Tibial nerve (tissue), 4 donors: ENCODE measurements at regions not wholly inside any gene's neighbourhood (a gene's known extent, or its start where the extent isn't known, plus 50 kb on each side); places are given as distances from the start of the nearest gene placed in this dataset.
A peak's percentile ranks its signal among the peaks of the same experiment; 100 is the strongest.
"Not testable (repeated sequence)": the region's sequence is repeated elsewhere in the genome, so short reads cannot be mapped to it uniquely, and the experiment has no call there.

ENCODE experiments used
- DNase-seq, 2 donors: peaks; one replicate each; pipeline ENCODE4 v3.0.0-alpha.2; 2019; ENCODE audit warnings: low spot score in 2 of 2
- H3K27ac ChIP-seq, 4 donors: fragments of 200-600 bp; sonication (generic) in 3 of 4; one replicate each; pipeline ENCODE4 v1.5.1; 2017 to 2019; ENCODE audit warnings: mild to moderate bottlenecking in 1 of 4
- H3K27me3 ChIP-seq, 2 donors: fragments of 200-600 bp; sonication (generic) in 1 of 2; one replicate each; pipeline versions ENCODE4 v1.5.1 to v1.6.0; 2017 to 2019
- H3K36me3 ChIP-seq, 3 donors: fragments of 200-600 bp; sonication (generic); one replicate each; pipeline ENCODE4 v1.5.1; 2018 to 2019
- H3K4me1 ChIP-seq, 4 donors: fragments of 200-600 bp; sonication (generic) in 3 of 4; one replicate each; pipeline ENCODE4 v1.5.1; 2017 to 2019
- H3K4me3 ChIP-seq, 4 donors: fragments of 200-600 bp; sonication (generic) in 3 of 4; one replicate each; pipeline ENCODE4 v1.5.1; 2017 to 2019; ENCODE audit warnings: mild to moderate bottlenecking in 1 of 4, moderate library complexity in 1 of 4
- H3K9me3 ChIP-seq, 4 donors: fragments of 200-600 bp; sonication (generic) in 3 of 4; one replicate each; pipeline ENCODE4 v1.5.1; 2017 to 2019
- EP300 ChIP-seq, 2 donors: sonication (generic); formaldehyde crosslinking; IDR thresholded peaks; one replicate each; pipeline ENCODE4 v1.6.1; 2017; ENCODE audit warnings: antibody characterized with exemption in 2 of 2, mild to moderate bottlenecking in 1 of 2
- POLR2A ChIP-seq, 2 donors: fragments of 450-650 bp; IDR thresholded peaks; one replicate each; pipeline ENCODE4 v1.6.1; 2017; ENCODE audit warnings: antibody characterized with exemption in 2 of 2, mild to moderate bottlenecking in 2 of 2, moderate library complexity in 2 of 2
- WGBS, 2 donors: methylation state at CpG; one replicate each; pipeline ENCODE4 v1.1.5; 2018; 5-methylcytosine and 5-hydroxymethylcytosine counted together
- TF ChIP-seq, protein P1 (sequence below), 5 experiments: fragments of 200-600 bp in 3 of 5; fragments of 450-650 bp in 2 of 5; sonication (generic) in 3 of 5; IDR thresholded peaks; one replicate each; pipeline ENCODE4 v1.5.1; 2016 to 2019; ENCODE audit warnings: antibody characterized with exemption in 5 of 5, mild to moderate bottlenecking in 3 of 5, moderate library complexity in 2 of 5

- Histone ChIP-seq H3K4me3 (peak overlapping the region in 1 of 4 donors; percentile 19), H3K9me3 (peaks cover 0 to 15% (median 3%) of the 10 kb centered on the region in 4 donors), H3K27me3 (no peaks in the 10 kb centered on the region), H3K27ac (no peak overlapping the region), H3K4me1 (no peaks in the 10 kb centered on the region), H3K36me3 (no peaks in the 10 kb centered on the region)
- WGBS, 2 donors, result 58 to 67% methylated on average over 17 of the region's 17 CpGs
- TF ChIP-seq EP300 (IDR thresholded peaks at IDR 0.05) (no peak), POLR2A (IDR thresholded peaks at IDR 0.05) (no peak)
- TF ChIP-seq, protein P1, sequence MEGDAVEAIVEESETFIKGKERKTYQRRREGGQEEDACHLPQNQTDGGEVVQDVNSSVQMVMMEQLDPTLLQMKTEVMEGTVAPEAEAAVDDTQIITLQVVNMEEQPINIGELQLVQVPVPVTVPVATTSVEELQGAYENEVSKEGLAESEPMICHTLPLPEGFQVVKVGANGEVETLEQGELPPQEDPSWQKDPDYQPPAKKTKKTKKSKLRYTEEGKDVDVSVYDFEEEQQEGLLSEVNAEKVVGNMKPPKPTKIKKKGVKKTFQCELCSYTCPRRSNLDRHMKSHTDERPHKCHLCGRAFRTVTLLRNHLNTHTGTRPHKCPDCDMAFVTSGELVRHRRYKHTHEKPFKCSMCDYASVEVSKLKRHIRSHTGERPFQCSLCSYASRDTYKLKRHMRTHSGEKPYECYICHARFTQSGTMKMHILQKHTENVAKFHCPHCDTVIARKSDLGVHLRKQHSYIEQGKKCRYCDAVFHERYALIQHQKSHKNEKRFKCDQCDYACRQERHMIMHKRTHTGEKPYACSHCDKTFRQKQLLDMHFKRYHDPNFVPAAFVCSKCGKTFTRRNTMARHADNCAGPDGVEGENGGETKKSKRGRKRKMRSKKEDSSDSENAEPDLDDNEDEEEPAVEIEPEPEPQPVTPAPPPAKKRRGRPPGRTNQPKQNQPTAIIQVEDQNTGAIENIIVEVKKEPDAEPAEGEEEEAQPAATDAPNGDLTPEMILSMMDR (IDR thresholded peaks at IDR 0.05), result no peak
- no peak for DNase-seq
Observed at GRCh38 chr15:95196176-95196915, 965.0 kb downstream of the MCTP2 start.

DNA sequence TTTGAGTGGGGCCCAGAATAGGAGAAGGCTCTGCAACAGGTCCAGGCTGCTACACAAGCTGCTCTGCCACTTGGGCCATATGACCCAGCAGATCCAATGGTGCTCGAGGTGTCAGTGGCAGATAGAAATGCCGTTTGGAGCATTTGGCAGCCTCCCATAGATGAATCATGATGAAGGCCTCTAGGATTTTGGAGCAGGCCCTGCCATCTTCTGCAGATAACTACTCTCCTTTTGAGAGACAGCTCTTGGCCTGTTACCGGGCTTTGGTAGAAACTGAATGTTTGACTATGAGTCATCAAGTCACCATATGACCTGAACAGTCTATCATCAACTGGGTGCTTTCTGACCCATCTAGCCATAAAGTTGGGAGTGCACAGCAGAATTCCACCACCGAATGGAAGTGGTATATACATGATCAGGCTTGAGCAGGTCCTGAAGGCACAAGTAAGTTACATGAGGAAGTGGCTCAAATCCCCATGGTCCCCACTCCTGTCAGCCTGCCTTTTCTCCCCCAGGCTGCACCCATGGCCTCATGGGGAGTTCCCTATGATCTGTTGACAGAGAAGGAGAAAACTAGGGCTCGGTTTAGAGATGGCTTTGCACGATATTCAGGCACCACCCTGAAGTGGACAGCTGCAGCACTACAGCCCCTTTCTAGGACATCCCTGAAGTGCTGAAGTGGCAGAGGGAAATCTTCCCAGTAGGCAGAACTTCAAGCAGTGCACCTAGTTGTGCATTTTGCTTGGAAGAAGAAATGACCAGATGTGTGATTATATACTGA lies 971.4 kb downstream of the MCTP2 start:
- Histone ChIP-seq H3K27me3 (no peaks in the 10 kb centered on the region), H3K9me3 (peaks cover 0 to 23% (median 3%) of the 10 kb centered on the region in 4 donors), H3K36me3 (no peaks in the 10 kb centered on the region), H3K27ac (no peak overlapping the region), H3K4me3 (no peak overlapping the region), H3K4me1 (no peaks in the 10 kb centered on the region)
- DNase-seq, result no peak
- WGBS, 2 donors, result 89 to 97% methylated on average over 5 to 6 of the region's 6 CpGs
- no peak for TF ChIP-seq POLR2A (IDR thresholded peaks at IDR 0.05)
- no peak for TF ChIP-seq EP300 (IDR thresholded peaks at IDR 0.05)
- TF ChIP-seq, protein P1 (IDR thresholded peaks at IDR 0.05), result no peak

GRCh38 chr15:95205077-95205476 lies 973.7 kb downstream of the MCTP2 start:
- Histone ChIP-seq H3K9me3 (peaks cover 0 to 21% (median 2%) of the 10 kb centered on the region in 4 donors), H3K27ac (no peak overlapping the region), H3K36me3 (no peaks in the 10 kb centered on the region), H3K4me3 (no peak overlapping the region), H3K4me1 (peaks cover 0 to 9% (median 1%) of the 10 kb centered on the region in 4 donors), H3K27me3 (no peaks in the 10 kb centered on the region)
- no peak for DNase-seq
- no peak for TF ChIP-seq POLR2A (IDR thresholded peaks at IDR 0.05)
- TF ChIP-seq, protein P1 (IDR thresholded peaks at IDR 0.05), result no peak
- TF ChIP-seq EP300 (IDR thresholded peaks at IDR 0.05), result no peak

DNA sequence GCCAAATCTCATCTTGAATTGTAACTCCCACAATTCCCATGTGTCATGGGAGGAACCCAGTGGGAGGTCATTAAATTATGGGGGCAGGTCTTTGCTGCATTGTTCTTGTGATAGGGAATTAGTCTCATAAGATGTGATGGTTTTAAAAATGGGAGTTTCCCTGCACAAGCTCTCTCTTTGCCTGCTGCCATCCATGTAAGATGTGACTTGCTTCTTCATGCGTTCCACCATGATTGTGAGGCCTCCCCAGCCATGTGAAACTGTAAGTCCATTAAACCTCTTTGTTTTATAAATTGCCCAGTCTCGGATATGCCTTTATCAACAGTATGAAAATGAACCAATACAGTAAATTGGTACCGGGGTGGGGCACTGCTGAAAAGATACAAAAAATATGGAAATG lies 974.5 kb downstream of the MCTP2 start:
- H3K36me3 ChIP-seq, H3K27me3 ChIP-seq, DNase-seq, H3K27ac ChIP-seq, H3K4me3 ChIP-seq, H3K4me1 ChIP-seq: not testable (repeated sequence)
- peaks cover 0 to 14% (median 0%) of the 10 kb centered on the region in 4 donors for H3K9me3 ChIP-seq
- WGBS, 2 donors, result 90 to 94% methylated on average over 3 of the region's 3 CpGs

- H3K9me3 ChIP-seq, result peaks cover 0 to 13% (median 0%) of the 10 kb centered on the region in 4 donors
- DNase-seq, result no peak
- peaks cover 0 to 19% (median 5%) of the 10 kb centered on the region in 4 donors for H3K4me1 ChIP-seq
- TF ChIP-seq, protein P1 (IDR thresholded peaks at IDR 0.05), result no peak
- no peak for TF ChIP-seq EP300 (IDR thresholded peaks at IDR 0.05)
- no peak for TF ChIP-seq POLR2A (IDR thresholded peaks at IDR 0.05)
- no peak overlapping the region for H3K4me3 ChIP-seq
- H3K27ac ChIP-seq, result no peak overlapping the region
- no peaks in the 10 kb centered on the region for H3K36me3 ChIP-seq
- H3K27me3 ChIP-seq, result no peaks in the 10 kb centered on the region
- 88 to 97% methylated on average over 4 of the region's 4 CpGs for WGBS, 2 donors
Observed at GRCh38 chr15:95208071-95208470, 976.7 kb downstream of the MCTP2 start.
